Retinal pigment epithelial cell (primary cell): ENCODE measurements at regions not wholly inside any gene's neighbourhood (a gene's known extent, or its start where the extent isn't known, plus 50 kb on each side); places are given as distances from the start of the nearest gene placed in this dataset.

Source experiments
- DNase-seq: peaks from one replicate; pipeline ENCODE4 v3.0.0-alpha.2; 2010; ENCODE audit warnings: low read depth
- H3K4me3 ChIP-seq: 2 replicates; pipeline ENCODE4 v1.5.1; 2011; ENCODE audit warnings: mild to moderate bottlenecking, low read length, control low read depth, moderate library complexity
- TF ChIP-seq, protein P1 (sequence below): conservative IDR thresholded peaks from 2 replicates; pipeline ENCODE4 v1.5.1; 2011; ENCODE audit warnings: low read depth, low read length, control low read depth, inconsistent platforms

DNA sequence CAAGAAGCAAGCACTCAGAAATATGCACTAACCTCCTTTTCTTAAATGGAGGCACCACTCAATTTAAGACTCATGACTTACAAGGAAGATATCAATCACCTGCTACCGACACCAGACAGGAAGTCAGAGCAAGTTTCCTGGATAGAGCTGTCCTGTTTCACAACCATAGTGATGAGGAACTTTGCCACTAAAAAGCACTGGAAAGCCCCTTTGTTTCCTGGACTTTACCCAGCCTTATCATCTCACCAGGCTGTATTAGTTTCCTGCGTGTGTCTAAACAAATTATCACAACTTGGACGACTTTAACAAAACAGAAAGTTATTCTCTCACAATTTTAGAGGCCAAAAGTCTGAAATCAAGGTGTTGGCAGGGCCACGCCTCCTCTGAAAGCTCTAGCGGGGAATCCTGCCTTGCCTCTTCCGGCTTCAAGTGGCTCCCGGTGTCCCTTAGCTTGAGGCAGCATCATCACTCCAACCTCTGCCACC lies 253.8 kb upstream of the STXBP5 start:
- TF ChIP-seq, protein P1, sequence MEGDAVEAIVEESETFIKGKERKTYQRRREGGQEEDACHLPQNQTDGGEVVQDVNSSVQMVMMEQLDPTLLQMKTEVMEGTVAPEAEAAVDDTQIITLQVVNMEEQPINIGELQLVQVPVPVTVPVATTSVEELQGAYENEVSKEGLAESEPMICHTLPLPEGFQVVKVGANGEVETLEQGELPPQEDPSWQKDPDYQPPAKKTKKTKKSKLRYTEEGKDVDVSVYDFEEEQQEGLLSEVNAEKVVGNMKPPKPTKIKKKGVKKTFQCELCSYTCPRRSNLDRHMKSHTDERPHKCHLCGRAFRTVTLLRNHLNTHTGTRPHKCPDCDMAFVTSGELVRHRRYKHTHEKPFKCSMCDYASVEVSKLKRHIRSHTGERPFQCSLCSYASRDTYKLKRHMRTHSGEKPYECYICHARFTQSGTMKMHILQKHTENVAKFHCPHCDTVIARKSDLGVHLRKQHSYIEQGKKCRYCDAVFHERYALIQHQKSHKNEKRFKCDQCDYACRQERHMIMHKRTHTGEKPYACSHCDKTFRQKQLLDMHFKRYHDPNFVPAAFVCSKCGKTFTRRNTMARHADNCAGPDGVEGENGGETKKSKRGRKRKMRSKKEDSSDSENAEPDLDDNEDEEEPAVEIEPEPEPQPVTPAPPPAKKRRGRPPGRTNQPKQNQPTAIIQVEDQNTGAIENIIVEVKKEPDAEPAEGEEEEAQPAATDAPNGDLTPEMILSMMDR: no peak
- H3K4me3 ChIP-seq: no peak overlapping the region
- DNase-seq: no peak

DNA sequence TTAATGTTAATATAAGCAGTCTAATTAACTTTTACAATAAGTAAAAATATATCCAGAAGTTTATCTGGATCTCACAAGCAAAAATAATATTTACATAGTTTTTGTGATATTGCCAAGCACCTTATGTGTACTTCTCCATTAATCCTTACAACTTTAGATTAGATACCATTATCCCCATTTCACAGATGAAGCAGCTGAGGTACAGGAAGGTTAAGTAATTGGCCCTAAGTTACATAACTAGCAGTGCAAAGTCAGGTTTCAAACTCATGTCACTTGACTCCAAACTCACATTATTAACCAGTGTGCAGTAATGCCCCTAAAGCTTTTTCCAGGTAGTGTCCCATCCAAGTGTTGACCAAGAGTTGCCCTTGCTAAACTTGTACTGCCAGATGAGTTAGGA lies 248.6 kb upstream of the STXBP5 start:
- TF ChIP-seq, protein P1: no peak
- no peak for DNase-seq
- no peak overlapping the region for H3K4me3 ChIP-seq

DNA sequence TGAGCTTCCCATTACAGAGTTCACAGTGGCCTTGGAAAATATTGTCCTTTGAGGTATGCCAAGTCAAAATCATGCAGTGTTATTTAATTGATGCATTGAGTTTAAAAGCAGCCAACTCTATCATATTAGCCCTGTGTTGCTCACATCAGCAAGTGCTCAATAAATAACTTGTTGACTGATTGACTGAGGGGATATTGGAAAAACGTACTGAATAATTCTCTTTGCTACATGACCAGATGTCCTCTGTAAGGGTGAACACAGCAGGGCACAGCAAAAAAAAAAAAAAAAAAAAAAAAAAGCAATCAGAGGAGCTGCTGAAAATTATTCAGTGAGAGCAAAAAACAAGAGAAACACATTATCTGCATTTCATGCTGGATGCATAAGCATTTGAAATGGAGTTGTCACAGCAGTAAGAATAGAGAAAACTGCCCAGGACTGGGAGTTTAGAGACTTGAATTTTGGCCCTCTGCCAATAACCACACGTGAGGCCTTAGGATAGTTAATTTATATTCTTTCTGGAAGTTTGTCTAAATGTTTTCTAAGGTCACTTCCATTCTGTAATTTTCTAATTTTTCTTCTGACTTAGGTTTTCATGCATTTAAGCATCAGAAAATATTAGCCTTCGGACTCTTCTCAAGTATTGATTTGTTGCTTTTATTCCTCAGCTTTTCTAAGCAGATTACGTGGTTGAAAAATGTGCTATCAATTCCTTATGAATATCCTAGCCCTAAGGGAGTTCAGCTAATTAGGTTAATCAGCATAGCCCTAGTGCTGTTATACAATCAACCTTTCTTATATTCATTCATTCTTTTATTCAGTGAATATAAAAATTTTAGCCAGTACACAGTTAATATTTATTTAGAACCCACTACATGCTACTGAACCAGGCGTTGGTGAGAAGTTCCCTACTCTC lies 246.8 kb upstream of the STXBP5 start:
- TF ChIP-seq, protein P1: no peak
- no peak for DNase-seq

DNA sequence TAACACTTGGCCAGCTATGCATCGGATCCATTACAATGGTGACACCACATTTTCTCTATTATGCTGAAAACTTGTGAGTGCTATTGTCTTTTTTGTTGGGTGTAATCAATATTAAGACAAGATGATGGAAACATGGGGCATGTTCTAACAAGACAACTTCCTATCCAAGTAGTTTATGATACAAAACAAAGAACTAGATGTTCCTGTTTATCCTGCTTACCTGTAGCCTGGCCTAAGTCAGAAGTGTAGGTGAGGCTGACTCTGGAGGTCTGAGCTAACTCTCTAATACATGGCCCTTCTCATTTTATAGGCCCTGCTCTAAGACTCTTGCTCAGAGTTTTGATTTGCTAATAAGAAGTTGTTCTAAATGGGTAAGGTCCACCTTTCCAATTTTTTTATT lies 242.4 kb upstream of the STXBP5 start:
- H3K4me3 ChIP-seq: no peak overlapping the region
- DNase-seq: no peak
- TF ChIP-seq, protein P1: no peak

More for the DNA sequence above, 246.8 kb upstream of the STXBP5 start:
- H3K4me3 ChIP-seq: no peak overlapping the region

DNA sequence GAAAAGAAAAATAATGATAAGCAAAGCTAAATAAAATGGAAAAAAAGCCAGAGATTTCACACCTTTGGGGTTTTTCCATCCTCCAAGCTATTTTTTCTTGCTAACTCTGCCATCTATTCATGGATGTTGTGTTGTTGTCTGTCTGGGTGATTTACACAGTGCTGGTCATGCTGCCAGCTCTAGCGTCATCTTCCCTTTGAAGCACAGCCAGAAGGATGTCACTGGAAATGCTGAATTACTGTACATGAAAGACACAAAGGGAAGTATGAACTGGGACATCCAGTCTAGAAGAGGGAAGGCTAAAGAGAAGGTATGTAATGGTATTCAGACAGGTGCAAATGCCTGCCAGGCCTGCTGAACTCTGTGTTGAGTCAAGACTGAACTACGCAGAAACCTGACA lies 241.9 kb upstream of the STXBP5 start:
- no peak for DNase-seq
- TF ChIP-seq, protein P1: no peak
- H3K4me3 ChIP-seq: no peak overlapping the region

DNA sequence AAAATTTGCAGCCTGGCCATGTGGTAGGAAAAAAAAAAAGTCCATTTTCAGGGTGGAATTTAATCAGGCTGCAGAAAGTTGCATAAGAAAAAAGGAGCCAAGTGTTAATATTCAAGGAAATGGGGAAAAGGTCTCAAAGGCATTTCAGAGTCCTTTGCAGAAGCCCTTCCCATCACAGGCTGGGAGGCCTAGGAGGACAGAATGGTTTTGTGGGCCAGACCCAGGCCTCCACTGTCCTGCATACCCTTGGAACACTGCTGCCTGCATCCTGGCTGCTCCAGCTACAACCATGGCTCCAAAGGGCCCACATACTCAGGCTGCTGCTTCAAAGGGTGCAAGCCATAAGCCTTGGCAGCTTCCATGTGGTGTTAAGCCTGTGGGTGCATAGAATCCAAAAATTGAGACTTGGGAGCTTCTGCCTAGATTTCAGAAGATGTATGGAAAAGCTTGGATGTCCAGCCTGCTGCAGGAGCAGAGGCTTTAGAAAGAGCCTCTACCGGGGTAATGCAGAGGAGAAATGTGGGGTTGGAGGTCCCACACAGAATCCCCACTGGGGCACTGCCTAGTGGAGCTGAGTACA lies 239.0 kb upstream of the STXBP5 start:
- no peak for DNase-seq
- no peak overlapping the region for H3K4me3 ChIP-seq
- TF ChIP-seq, protein P1: no peak
